ENCODE measurements at regions not wholly inside any gene's neighbourhood (a gene's known extent, or its start where the extent isn't known, plus 50 kb on each side); places are given as distances from the start of the nearest gene placed in this dataset.
"Not testable (repeated sequence)": the region's sequence is repeated elsewhere in the genome, so short reads cannot be mapped to it uniquely, and the experiment has no call there.

GRCh38 chr1:172799804-172800203 is 140.9 kb downstream of the FASLG start:
- H3K27ac ChIP-seq (ENCODE audit: low read depth in 1 of 3, low read length in 2 of 3); H3K36me3 ChIP-seq (ENCODE audit: control insufficient read depth in 3 of 3, insufficient read depth in 2 of 3, low read depth in 1 of 3, low read length in 3 of 3); H3K9me3 ChIP-seq (ENCODE audit: control insufficient read depth in 2 of 2, insufficient read depth in 1 of 2, low read depth in 1 of 2, low read length in 1 of 2); DNase-seq; FAIRE-seq; H3K27me3 ChIP-seq (ENCODE audit: control insufficient read depth in 3 of 3, insufficient read depth in 3 of 3, low read length in 3 of 3); H3K4me3 ChIP-seq (ENCODE audit: low read depth in 1 of 3, low read length in 3 of 3); H3K4me1 ChIP-seq (ENCODE audit: control insufficient read depth in 3 of 3, insufficient read depth in 2 of 3, low read depth in 1 of 3, low read length in 2 of 3): not testable (repeated sequence)
- WGBS, 3 donors = 87 to 97% (median 96%) methylated on average over 9 of the region's 9 CpGs

GRCh38 chr1:172801771-172802322 is 142.9 kb downstream of the FASLG start:
- 59 to 78% (median 71%) methylated on average over 1 of the region's 1 CpG for WGBS, 3 donors
- Histone ChIP-seq H3K36me3 (ENCODE audit: control insufficient read depth in 3 of 3, insufficient read depth in 2 of 3, low read depth in 1 of 3, low read length in 3 of 3) (no peaks in the 10 kb centered on the region), H3K9me3 (ENCODE audit: control insufficient read depth in 2 of 2, insufficient read depth in 1 of 2, low read depth in 1 of 2, low read length in 1 of 2) (no peaks in the 10 kb centered on the region), H3K27ac (ENCODE audit: low read depth in 1 of 3, low read length in 2 of 3) (no peak overlapping the region), H3K4me1 (ENCODE audit: control insufficient read depth in 3 of 3, insufficient read depth in 2 of 3, low read depth in 1 of 3, low read length in 2 of 3) (no peaks in the 10 kb centered on the region), H3K27me3 (ENCODE audit: control insufficient read depth in 3 of 3, insufficient read depth in 3 of 3, low read length in 3 of 3) (no peaks in the 10 kb centered on the region), H3K4me3 (ENCODE audit: low read depth in 1 of 3, low read length in 3 of 3) (no peak overlapping the region)
- no peak for DNase-seq
- FAIRE-seq = no peak

GRCh38 chr1:172809750-172810149 is 150.8 kb downstream of the FASLG start:
- Histone ChIP-seq H3K27me3 (ENCODE audit: control insufficient read depth in 3 of 3, insufficient read depth in 3 of 3, low read length in 3 of 3) (no peaks in the 10 kb centered on the region), H3K9me3 (ENCODE audit: control insufficient read depth in 2 of 2, insufficient read depth in 1 of 2, low read depth in 1 of 2, low read length in 1 of 2) (peaks cover 0 to 6% of the 10 kb centered on the region in 2 donors), H3K36me3 (ENCODE audit: control insufficient read depth in 3 of 3, insufficient read depth in 2 of 3, low read depth in 1 of 3, low read length in 3 of 3) (no peaks in the 10 kb centered on the region), H3K27ac (ENCODE audit: low read depth in 1 of 3, low read length in 2 of 3) (no peak overlapping the region), H3K4me1 (ENCODE audit: control insufficient read depth in 3 of 3, insufficient read depth in 2 of 3, low read depth in 1 of 3, low read length in 2 of 3) (no peaks in the 10 kb centered on the region), H3K4me3 (ENCODE audit: low read depth in 1 of 3, low read length in 3 of 3) (no peak overlapping the region)
- WGBS, 3 donors = 83 to 98% (median 93%) methylated on average over 1 of the region's 1 CpG
- DNase-seq (no peak), FAIRE-seq (no peak)

- H3K27ac ChIP-seq (ENCODE audit: low read depth in 1 of 3, low read length in 2 of 3) = no peak overlapping the region
- H3K9me3 ChIP-seq (ENCODE audit: control insufficient read depth in 2 of 2, insufficient read depth in 1 of 2, low read depth in 1 of 2, low read length in 1 of 2) = peaks cover 0 to 6% of the 10 kb centered on the region in 2 donors
- no peaks in the 10 kb centered on the region for H3K27me3 ChIP-seq (ENCODE audit: control insufficient read depth in 3 of 3, insufficient read depth in 3 of 3, low read length in 3 of 3)
- DNase-seq (no peak), FAIRE-seq (no peak)
- no peaks in the 10 kb centered on the region for H3K4me1 ChIP-seq (ENCODE audit: control insufficient read depth in 3 of 3, insufficient read depth in 2 of 3, low read depth in 1 of 3, low read length in 2 of 3)
- no peak overlapping the region for H3K4me3 ChIP-seq (ENCODE audit: low read depth in 1 of 3, low read length in 3 of 3)
- H3K36me3 ChIP-seq (ENCODE audit: control insufficient read depth in 3 of 3, insufficient read depth in 2 of 3, low read depth in 1 of 3, low read length in 3 of 3) = no peaks in the 10 kb centered on the region
Observed at GRCh38 chr1:172810480-172811175, 151.7 kb downstream of the FASLG start.

GRCh38 chr1:172811694-172812093 is 152.8 kb downstream of the FASLG start:
- Histone ChIP-seq H3K4me1 (ENCODE audit: control insufficient read depth in 3 of 3, insufficient read depth in 2 of 3, low read depth in 1 of 3, low read length in 2 of 3) (no peaks in the 10 kb centered on the region), H3K4me3 (ENCODE audit: low read depth in 1 of 3, low read length in 3 of 3) (no peak overlapping the region), H3K27me3 (ENCODE audit: control insufficient read depth in 3 of 3, insufficient read depth in 3 of 3, low read length in 3 of 3) (no peaks in the 10 kb centered on the region), H3K9me3 (ENCODE audit: control insufficient read depth in 2 of 2, insufficient read depth in 1 of 2, low read depth in 1 of 2, low read length in 1 of 2) (peaks cover 0 to 6% of the 10 kb centered on the region in 2 donors), H3K27ac (ENCODE audit: low read depth in 1 of 3, low read length in 2 of 3) (no peak overlapping the region), H3K36me3 (ENCODE audit: control insufficient read depth in 3 of 3, insufficient read depth in 2 of 3, low read depth in 1 of 3, low read length in 3 of 3) (no peaks in the 10 kb centered on the region)
- no peak for FAIRE-seq
- no peak for DNase-seq

GRCh38 chr1:172812118-172812517 is 153.2 kb downstream of the FASLG start:
- FAIRE-seq = no peak
- no peak overlapping the region for H3K27ac ChIP-seq (ENCODE audit: low read depth in 1 of 3, low read length in 2 of 3)
- H3K4me3 ChIP-seq (ENCODE audit: low read depth in 1 of 3, low read length in 3 of 3) = no peak overlapping the region
- H3K36me3 ChIP-seq (ENCODE audit: control insufficient read depth in 3 of 3, insufficient read depth in 2 of 3, low read depth in 1 of 3, low read length in 3 of 3) = no peaks in the 10 kb centered on the region
- no peaks in the 10 kb centered on the region for H3K4me1 ChIP-seq (ENCODE audit: control insufficient read depth in 3 of 3, insufficient read depth in 2 of 3, low read depth in 1 of 3, low read length in 2 of 3)
- no peaks in the 10 kb centered on the region for H3K27me3 ChIP-seq (ENCODE audit: control insufficient read depth in 3 of 3, insufficient read depth in 3 of 3, low read length in 3 of 3)
- DNase-seq = no peak
- H3K9me3 ChIP-seq (ENCODE audit: control insufficient read depth in 2 of 2, insufficient read depth in 1 of 2, low read depth in 1 of 2, low read length in 1 of 2) = peaks cover 0 to 6% of the 10 kb centered on the region in 2 donors

GRCh38 chr1:172813330-172813729 is 154.4 kb downstream of the FASLG start:
- H3K4me1 ChIP-seq (ENCODE audit: control insufficient read depth in 3 of 3, insufficient read depth in 2 of 3, low read depth in 1 of 3, low read length in 2 of 3) = no peaks in the 10 kb centered on the region
- no peak overlapping the region for H3K27ac ChIP-seq (ENCODE audit: low read depth in 1 of 3, low read length in 2 of 3)
- peaks cover 0 to 6% of the 10 kb centered on the region in 2 donors for H3K9me3 ChIP-seq (ENCODE audit: control insufficient read depth in 2 of 2, insufficient read depth in 1 of 2, low read depth in 1 of 2, low read length in 1 of 2)
- no peak for DNase-seq
- no peak for FAIRE-seq
- H3K36me3 ChIP-seq (ENCODE audit: control insufficient read depth in 3 of 3, insufficient read depth in 2 of 3, low read depth in 1 of 3, low read length in 3 of 3) = no peaks in the 10 kb centered on the region
- no peak overlapping the region for H3K4me3 ChIP-seq (ENCODE audit: low read depth in 1 of 3, low read length in 3 of 3)
- H3K27me3 ChIP-seq (ENCODE audit: control insufficient read depth in 3 of 3, insufficient read depth in 3 of 3, low read length in 3 of 3) = no peaks in the 10 kb centered on the region
- WGBS, 3 donors = 11 to 49% (median 20%) methylated on average over 2 of the region's 2 CpGs

- FAIRE-seq (no peak), DNase-seq (no peak)
- Histone ChIP-seq H3K36me3 (ENCODE audit: control insufficient read depth in 3 of 3, insufficient read depth in 2 of 3, low read depth in 1 of 3, low read length in 3 of 3) (no peaks in the 10 kb centered on the region), H3K4me3 (ENCODE audit: low read depth in 1 of 3, low read length in 3 of 3) (no peak overlapping the region), H3K9me3 (ENCODE audit: control insufficient read depth in 2 of 2, insufficient read depth in 1 of 2, low read depth in 1 of 2, low read length in 1 of 2) (peaks cover 0 to 6% of the 10 kb centered on the region in 2 donors), H3K4me1 (ENCODE audit: control insufficient read depth in 3 of 3, insufficient read depth in 2 of 3, low read depth in 1 of 3, low read length in 2 of 3) (no peaks in the 10 kb centered on the region), H3K27me3 (ENCODE audit: control insufficient read depth in 3 of 3, insufficient read depth in 3 of 3, low read length in 3 of 3) (no peaks in the 10 kb centered on the region), H3K27ac (ENCODE audit: low read depth in 1 of 3, low read length in 2 of 3) (no peak overlapping the region)
- WGBS, 3 donors = 72 to 100% (median 91%) methylated on average over 2 of the region's 2 CpGs
Observed at GRCh38 chr1:172814428-172814827, 155.5 kb downstream of the FASLG start.

GRCh38 chr1:172815740-172816139 is 156.8 kb downstream of the FASLG start:
- Histone ChIP-seq H3K27me3 (ENCODE audit: control insufficient read depth in 3 of 3, insufficient read depth in 3 of 3, low read length in 3 of 3) (no peaks in the 10 kb centered on the region), H3K27ac (ENCODE audit: low read depth in 1 of 3, low read length in 2 of 3) (no peak overlapping the region), H3K9me3 (ENCODE audit: control insufficient read depth in 2 of 2, insufficient read depth in 1 of 2, low read depth in 1 of 2, low read length in 1 of 2) (peaks cover 0 to 6% of the 10 kb centered on the region in 2 donors), H3K4me1 (ENCODE audit: control insufficient read depth in 3 of 3, insufficient read depth in 2 of 3, low read depth in 1 of 3, low read length in 2 of 3) (no peaks in the 10 kb centered on the region), H3K4me3 (ENCODE audit: low read depth in 1 of 3, low read length in 3 of 3) (no peak overlapping the region), H3K36me3 (ENCODE audit: control insufficient read depth in 3 of 3, insufficient read depth in 2 of 3, low read depth in 1 of 3, low read length in 3 of 3) (no peaks in the 10 kb centered on the region)
- FAIRE-seq (no peak), DNase-seq (no peak)
